Fibroblast of skin of left biceps (primary cell): ENCODE measurements at regions not wholly inside any gene's neighbourhood (a gene's known extent, or its start where the extent isn't known, plus 50 kb on each side); places are given as distances from the start of the nearest gene placed in this dataset.

Source experiments
- DNase-seq, 2 experiments: peaks; one replicate each; pipeline ENCODE4 v3.0.0-alpha.2; 2013; ENCODE audit warnings: low read depth in 2 of 2

- no peak for DNase-seq
These were observed 61.8 kb upstream of the TRPM3 start for GRCh38 chr9:71183251-71183650.

DNA sequence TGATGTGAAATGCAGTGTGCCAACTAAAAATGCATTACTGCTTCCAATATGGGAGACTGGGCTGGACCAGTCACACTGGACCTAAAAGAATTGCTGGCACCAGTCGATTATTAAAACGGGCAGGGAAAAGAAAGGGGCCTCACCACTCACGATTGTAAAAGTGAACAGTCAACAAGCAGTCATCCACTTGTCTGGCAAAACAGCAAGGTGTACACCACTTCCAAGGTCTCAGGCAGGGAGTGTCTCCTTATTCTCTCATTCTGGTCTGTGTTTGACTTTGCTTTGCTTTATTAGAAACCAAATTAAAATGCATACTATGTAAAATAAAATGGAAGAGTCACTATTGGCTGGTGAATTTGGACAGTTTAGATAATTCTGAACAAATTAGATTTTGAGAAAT lies 57.8 kb upstream of the TRPM3 start:
- DNase-seq, result no peak

DNA sequence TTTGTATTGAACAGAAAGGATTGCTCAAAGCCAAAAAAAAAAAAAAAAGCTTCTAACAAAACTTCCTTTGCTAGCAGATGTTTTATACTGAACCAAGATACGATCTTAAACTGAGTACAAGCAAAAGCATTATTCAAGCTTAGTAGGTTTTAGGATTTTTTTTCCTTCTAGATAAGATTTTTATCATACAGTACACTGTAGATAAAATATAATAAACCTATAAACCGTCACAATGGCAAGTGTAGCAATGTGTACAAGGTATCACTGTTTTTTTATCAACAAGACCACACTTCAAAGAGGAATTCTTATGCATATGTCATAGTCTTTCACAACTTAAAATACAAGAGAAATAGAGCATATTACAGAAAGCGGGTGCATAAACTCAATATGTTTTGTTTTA lies 56.5 kb upstream of the TRPM3 start:
- DNase-seq, result no peak

- DNase-seq, result no peak
These were observed 50.1 kb upstream of the TRPM3 start for GRCh38 chr9:71171517-71171916.
